ENCODE measurements at regions not wholly inside any gene's neighbourhood (a gene's known extent, or its start where the extent isn't known, plus 50 kb on each side); places are given as distances from the start of the nearest gene placed in this dataset.

DNA sequence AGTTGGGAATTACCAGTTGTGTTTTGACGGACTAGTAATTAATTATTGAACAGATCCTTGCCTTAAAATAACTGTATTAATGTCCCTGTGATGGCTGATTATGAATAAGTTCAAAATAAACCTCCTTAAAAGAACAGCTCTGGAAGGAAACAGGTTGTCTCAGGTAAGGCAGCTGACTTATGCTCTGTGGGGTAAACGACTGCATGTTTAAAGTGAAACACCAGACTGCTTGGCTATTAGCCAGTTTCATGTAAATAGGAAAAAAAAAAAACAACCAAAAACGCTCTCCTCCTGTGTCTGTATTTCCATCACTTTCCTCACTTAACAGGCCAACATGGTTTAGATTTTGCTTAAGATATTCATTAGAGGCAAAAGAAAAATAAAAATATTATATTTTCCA, 243.6 kb downstream of the TMEM182 start:
- TF ChIP-seq POLR2A (IDR thresholded peaks at IDR 0.05) = no peak
- TF ChIP-seq, protein P1, sequence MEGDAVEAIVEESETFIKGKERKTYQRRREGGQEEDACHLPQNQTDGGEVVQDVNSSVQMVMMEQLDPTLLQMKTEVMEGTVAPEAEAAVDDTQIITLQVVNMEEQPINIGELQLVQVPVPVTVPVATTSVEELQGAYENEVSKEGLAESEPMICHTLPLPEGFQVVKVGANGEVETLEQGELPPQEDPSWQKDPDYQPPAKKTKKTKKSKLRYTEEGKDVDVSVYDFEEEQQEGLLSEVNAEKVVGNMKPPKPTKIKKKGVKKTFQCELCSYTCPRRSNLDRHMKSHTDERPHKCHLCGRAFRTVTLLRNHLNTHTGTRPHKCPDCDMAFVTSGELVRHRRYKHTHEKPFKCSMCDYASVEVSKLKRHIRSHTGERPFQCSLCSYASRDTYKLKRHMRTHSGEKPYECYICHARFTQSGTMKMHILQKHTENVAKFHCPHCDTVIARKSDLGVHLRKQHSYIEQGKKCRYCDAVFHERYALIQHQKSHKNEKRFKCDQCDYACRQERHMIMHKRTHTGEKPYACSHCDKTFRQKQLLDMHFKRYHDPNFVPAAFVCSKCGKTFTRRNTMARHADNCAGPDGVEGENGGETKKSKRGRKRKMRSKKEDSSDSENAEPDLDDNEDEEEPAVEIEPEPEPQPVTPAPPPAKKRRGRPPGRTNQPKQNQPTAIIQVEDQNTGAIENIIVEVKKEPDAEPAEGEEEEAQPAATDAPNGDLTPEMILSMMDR (IDR thresholded peaks at IDR 0.05) = no peak
